ENCODE measurements at regions not wholly inside any gene's neighbourhood (a gene's known extent, or its start where the extent isn't known, plus 50 kb on each side); places are given as distances from the start of the nearest gene placed in this dataset.
"Not testable (repeated sequence)": the region's sequence is repeated elsewhere in the genome, so short reads cannot be mapped to it uniquely, and the experiment has no call there.

DNA sequence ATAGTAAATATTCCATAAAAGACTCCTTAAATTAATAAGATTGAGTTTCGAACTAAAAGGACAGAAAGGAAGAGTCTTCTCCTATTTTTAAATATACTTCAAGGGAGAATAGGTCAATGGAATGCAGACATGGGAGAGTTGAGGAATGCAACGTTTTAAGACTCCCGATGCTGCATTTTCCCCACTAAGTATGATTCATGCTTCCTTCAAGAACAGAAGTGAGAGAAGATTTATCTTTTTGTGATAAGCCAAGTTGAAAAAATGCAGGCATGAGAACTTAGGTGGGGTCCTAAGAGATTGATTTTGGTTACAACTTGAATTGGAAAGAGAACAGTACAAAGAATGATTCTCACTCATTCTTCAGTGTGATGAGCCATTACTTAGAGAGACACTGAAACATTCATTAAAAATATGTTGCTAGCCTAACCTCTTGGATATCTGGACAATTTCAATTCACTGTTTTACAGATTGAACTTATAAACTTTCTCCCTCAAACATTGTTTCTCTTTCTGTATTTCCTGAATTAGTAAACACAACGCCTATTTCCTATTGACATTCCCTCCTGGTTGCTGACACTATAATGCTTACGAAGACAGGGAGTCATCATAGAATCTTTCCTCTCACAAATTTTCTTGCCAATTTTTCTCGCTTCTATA is 1666.1 kb upstream of the WWC1 start:
- peak; percentile 38; the same call in 1 of the 2 replicates for ATAC-seq
- POLR2A ChIA-PET: no interaction called here
- peaks cover 10% of the 10 kb centered on the region for H3K9me3 Mint-ChIP-seq
- H3K4me1 Mint-ChIP-seq: peaks cover 25% of the 10 kb centered on the region
- DNase-seq (ENCODE audit: low spot score): no peak
- H3K36me3 Mint-ChIP-seq: no peaks in the 10 kb centered on the region; the same call in 1 of the 2 replicates
- peak overlapping the region; percentile 96 for H3K27ac Mint-ChIP-seq
- TF ChIP-seq, protein P1, sequence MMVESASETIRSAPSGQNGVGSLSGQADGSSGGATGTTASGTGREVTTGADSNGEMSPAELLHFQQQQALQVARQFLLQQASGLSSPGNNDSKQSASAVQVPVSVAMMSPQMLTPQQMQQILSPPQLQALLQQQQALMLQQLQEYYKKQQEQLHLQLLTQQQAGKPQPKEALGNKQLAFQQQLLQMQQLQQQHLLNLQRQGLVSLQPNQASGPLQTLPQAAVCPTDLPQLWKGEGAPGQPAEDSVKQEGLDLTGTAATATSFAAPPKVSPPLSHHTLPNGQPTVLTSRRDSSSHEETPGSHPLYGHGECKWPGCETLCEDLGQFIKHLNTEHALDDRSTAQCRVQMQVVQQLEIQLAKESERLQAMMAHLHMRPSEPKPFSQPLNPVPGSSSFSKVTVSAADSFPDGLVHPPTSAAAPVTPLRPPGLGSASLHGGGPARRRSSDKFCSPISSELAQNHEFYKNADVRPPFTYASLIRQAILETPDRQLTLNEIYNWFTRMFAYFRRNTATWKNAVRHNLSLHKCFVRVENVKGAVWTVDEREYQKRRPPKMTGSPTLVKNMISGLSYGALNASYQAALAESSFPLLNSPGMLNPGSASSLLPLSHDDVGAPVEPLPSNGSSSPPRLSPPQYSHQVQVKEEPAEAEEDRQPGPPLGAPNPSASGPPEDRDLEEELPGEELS (CRISPR knock-in tag; IDR thresholded peaks at IDR 0.05): no peak
- TF ChIP-seq TEAD4 (CRISPR knock-in tag; IDR thresholded peaks at IDR 0.05) (no peak), ETV6 (CRISPR knock-in tag; IDR thresholded peaks at IDR 0.05) (no peak), NR2C2 (CRISPR knock-in tag; IDR thresholded peaks at IDR 0.05) (no peak)
- TF ChIP-seq, protein P2, sequence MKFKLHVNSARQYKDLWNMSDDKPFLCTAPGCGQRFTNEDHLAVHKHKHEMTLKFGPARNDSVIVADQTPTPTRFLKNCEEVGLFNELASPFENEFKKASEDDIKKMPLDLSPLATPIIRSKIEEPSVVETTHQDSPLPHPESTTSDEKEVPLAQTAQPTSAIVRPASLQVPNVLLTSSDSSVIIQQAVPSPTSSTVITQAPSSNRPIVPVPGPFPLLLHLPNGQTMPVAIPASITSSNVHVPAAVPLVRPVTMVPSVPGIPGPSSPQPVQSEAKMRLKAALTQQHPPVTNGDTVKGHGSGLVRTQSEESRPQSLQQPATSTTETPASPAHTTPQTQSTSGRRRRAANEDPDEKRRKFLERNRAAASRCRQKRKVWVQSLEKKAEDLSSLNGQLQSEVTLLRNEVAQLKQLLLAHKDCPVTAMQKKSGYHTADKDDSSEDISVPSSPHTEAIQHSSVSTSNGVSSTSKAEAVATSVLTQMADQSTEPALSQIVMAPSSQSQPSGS (CRISPR knock-in tag; IDR thresholded peaks at IDR 0.05; ENCODE audit: borderline replicate concordance, low read depth): no peak
- H3K4me3 Mint-ChIP-seq: peak overlapping the region; percentile 25; the same call in 1 of the 2 replicates
- CTCF ChIA-PET: no interaction called here
- no peaks in the 10 kb centered on the region for H3K27me3 Mint-ChIP-seq (ENCODE audit: low read depth)

DNA sequence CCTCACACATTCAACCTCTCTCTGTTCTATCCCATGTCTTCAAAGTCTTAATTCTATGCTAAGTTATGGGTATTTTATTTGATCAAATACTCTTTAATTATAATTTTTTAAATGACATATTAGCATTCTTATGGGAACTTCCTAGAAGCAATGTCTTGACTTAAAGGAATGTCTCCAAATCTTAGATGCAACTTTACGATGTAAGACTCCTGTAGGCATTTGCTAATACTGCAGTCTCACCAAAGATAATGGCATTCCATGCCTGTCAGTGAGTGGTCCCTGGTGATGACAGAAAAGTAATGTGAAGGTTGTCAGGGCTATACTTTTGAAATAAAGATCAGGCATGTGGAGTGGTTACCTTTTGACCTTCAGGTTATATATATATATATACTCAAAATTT is 1654.2 kb upstream of the WWC1 start:
- Mint-ChIP-seq H3K36me3 (no peaks in the 10 kb centered on the region), H3K4me3 (no peak overlapping the region), H3K9me3 (no peaks in the 10 kb centered on the region), H3K27ac (no peak overlapping the region), H3K4me1 (peaks cover 10% of the 10 kb centered on the region), H3K27me3 (ENCODE audit: low read depth) (no peaks in the 10 kb centered on the region)
- ChIA-PET POLR2A (no interaction called here), CTCF (no interaction called here)
- DNase-seq (ENCODE audit: low spot score) (no peak), ATAC-seq (peak; percentile 68)
- TF ChIP-seq EMX1 (CRISPR knock-in tag; IDR thresholded peaks at IDR 0.05): no peak
- TF ChIP-seq ELF4 (CRISPR knock-in tag; IDR thresholded peaks at IDR 0.05; ENCODE audit: low read depth): no peak
- TF ChIP-seq KAT7 (CRISPR knock-in tag; IDR thresholded peaks at IDR 0.05; ENCODE audit: borderline replicate concordance): no peak
- TF ChIP-seq OVOL2 (CRISPR knock-in tag; IDR thresholded peaks at IDR 0.05; ENCODE audit: borderline replicate concordance): no peak

DNA sequence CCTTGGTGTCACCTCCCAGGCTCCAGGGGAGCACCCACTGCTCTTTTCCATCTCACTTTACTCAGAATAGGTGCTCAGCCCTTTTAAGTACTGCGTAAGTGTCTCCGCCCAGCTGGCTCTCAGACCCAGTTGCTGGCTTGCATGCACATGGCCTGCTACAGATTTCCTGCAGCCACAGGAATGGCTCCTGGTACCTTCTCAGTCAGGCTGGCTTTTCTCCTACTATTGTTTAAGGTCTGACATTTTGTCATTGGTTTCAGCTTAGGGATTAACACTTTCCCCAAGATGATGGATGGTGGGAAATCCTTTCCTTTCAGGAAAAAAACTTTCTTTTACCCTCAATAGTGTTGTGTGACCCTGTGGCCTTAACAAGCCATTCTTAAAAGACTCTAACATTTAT is 1652.3 kb upstream of the WWC1 start:
- TF ChIP-seq EMX1 (CRISPR knock-in tag; IDR thresholded peaks at IDR 0.05) (no peak), SP1 (CRISPR knock-in tag; conservative IDR thresholded peaks at IDR 0.05) (no peak), PRRX2 (CRISPR knock-in tag; IDR thresholded peaks at IDR 0.05) (no peak)
- TF ChIP-seq, protein P3, sequence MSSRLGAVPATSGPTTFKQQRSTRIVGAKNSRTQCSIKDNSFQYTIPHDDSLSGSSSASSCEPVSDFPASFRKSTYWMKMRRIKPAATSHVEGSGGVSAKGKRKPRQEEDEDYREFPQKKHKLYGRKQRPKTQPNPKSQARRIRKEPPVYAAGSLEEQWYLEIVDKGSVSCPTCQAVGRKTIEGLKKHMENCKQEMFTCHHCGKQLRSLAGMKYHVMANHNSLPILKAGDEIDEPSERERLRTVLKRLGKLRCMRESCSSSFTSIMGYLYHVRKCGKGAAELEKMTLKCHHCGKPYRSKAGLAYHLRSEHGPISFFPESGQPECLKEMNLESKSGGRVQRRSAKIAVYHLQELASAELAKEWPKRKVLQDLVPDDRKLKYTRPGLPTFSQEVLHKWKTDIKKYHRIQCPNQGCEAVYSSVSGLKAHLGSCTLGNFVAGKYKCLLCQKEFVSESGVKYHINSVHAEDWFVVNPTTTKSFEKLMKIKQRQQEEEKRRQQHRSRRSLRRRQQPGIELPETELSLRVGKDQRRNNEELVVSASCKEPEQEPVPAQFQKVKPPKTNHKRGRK (CRISPR knock-in tag; IDR thresholded peaks at IDR 0.05; ENCODE audit: borderline replicate concordance): no peak
- H3K36me3 Mint-ChIP-seq: no peaks in the 10 kb centered on the region
- ATAC-seq (no peak), DNase-seq (ENCODE audit: low spot score) (no peak)
- ChIA-PET CTCF (no interaction called here), POLR2A (no interaction called here)
- no peak overlapping the region for H3K27ac Mint-ChIP-seq
- peaks cover 10% of the 10 kb centered on the region for H3K4me1 Mint-ChIP-seq
- H3K4me3 Mint-ChIP-seq: no peak overlapping the region
- no peaks in the 10 kb centered on the region for H3K27me3 Mint-ChIP-seq (ENCODE audit: low read depth)
- H3K9me3 Mint-ChIP-seq: 0 out of 2 replicates have a peak, but pooled peaks cover 3% of the 10 kb centered on the region

DNA sequence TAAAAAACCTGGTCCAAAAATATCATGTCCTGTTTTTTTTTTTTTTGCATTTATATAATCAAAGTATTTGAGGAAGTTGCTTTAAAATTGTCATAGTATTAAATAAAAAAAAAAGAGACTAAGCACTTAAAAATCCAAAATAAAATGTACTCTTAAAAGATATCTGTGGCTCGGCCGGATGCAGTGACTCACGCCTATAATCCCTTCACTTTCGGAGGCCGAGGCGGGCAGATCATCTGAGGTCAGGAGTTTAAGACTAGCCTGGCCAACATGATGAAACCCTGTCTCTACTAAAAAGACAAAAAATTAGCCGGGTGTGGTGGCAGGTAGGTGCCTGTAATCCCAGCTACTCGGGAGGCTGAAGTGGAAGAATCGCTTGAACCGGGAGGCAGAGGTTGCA is 1651.3 kb upstream of the WWC1 start:
- ATAC-seq; CTCF ChIA-PET; H3K36me3 Mint-ChIP-seq; H3K9me3 Mint-ChIP-seq; H3K4me3 Mint-ChIP-seq; POLR2A ChIA-PET; DNase-seq (ENCODE audit: low spot score); H3K27me3 Mint-ChIP-seq (ENCODE audit: low read depth); H3K27ac Mint-ChIP-seq: not testable (repeated sequence)
- H3K4me1 Mint-ChIP-seq: peaks cover 16% of the 10 kb centered on the region
